ENCODE measurements at regions not wholly inside any gene's neighbourhood (a gene's known extent, or its start where the extent isn't known, plus 50 kb on each side); places are given as distances from the start of the nearest gene placed in this dataset.

DNA sequence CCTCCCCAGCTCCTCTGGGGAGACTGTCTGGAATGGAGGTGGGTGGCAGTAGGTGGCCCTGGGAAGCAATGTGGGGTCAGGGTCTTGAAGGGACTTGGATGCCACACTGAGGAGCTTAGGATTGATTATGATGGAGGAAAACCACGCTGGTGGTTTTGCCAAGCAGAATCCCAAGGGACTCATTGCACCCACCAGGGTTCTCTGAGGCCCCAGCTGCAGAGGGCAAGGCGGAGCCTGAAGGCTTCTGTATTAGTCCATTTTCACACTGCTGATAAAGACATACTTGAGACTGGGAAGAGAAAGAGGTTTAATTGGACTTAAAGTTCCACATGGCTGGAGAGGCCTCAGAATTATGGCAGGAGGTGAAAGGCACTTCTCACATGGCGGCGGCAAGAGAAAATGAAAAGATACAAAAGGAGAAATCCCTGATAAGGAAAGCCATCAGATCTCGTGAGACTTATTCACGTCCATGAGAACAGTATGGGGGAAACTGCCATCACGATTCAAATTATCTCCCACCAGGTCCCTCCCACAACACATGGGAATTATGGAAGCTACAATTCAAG, 87.2 kb upstream of the YWHAQ start:
- Histone ChIP-seq H3K4me3 (replicated peaks in 1 of 3; ENCODE audit: low read depth in 2 of 3, low read length in 3 of 3) (no peak overlapping the region), H3K9me3 (replicated peaks in 1 of 2; ENCODE audit: control insufficient read depth in 1 of 2, insufficient read depth in 1 of 2, low read length in 2 of 2) (no peaks in the 10 kb centered on the region), H3K9ac (ENCODE audit: insufficient read depth, low read length, poor library complexity, severe bottlenecking) (no peak overlapping the region), H3K27ac (ENCODE audit: low read depth in 1 of 2, low read length in 2 of 2) (no peak overlapping the region), H3K79me2 (ENCODE audit: insufficient read depth, low read length) (no peaks in the 10 kb centered on the region), H3K4me2 (replicated peaks; ENCODE audit: extremely low read depth, low read length, poor library complexity, severe bottlenecking) (no peak overlapping the region), H4K20me1 (ENCODE audit: insufficient read depth, low read length) (no peaks in the 10 kb centered on the region), H3K36me3 (replicated peaks in 1 of 2; ENCODE audit: control insufficient read depth in 1 of 2, insufficient read depth in 2 of 2, low read length in 2 of 2) (no peaks in the 10 kb centered on the region), H2AFZ (ENCODE audit: insufficient read depth, low read depth, low read length, poor library complexity, severe bottlenecking) (no peak overlapping the region), H3K27me3 (ENCODE audit: control insufficient read depth in 2 of 2, insufficient read depth in 2 of 2, low read length in 2 of 2) (no peaks in the 10 kb centered on the region), H3K4me1 (ENCODE audit: control insufficient read depth in 1 of 2, insufficient read depth in 2 of 2, low read length in 2 of 2) (no peaks in the 10 kb centered on the region)
- Mint-ChIP-seq H3K9me3 (no peaks in the 10 kb centered on the region), H3K4me1 (peaks cover 5% of the 10 kb centered on the region), H3K4me3 (no peak overlapping the region), H3K27ac (no peak overlapping the region), H3K36me3 (no peaks in the 10 kb centered on the region), H3K27me3 (ENCODE audit: low read depth in 3 of 3) (peaks cover 0 to 4% (median 2%) of the 10 kb centered on the region in 3 donors)
- intact Hi-C loops (cut with micrococcal nuclease), result no loop called here
- 88% methylated on average over 2 of the region's 7 CpGs for WGBS (ENCODE audit: insufficient coverage)
- DNase-seq, result no peak
- TF ChIP-seq, protein P1, sequence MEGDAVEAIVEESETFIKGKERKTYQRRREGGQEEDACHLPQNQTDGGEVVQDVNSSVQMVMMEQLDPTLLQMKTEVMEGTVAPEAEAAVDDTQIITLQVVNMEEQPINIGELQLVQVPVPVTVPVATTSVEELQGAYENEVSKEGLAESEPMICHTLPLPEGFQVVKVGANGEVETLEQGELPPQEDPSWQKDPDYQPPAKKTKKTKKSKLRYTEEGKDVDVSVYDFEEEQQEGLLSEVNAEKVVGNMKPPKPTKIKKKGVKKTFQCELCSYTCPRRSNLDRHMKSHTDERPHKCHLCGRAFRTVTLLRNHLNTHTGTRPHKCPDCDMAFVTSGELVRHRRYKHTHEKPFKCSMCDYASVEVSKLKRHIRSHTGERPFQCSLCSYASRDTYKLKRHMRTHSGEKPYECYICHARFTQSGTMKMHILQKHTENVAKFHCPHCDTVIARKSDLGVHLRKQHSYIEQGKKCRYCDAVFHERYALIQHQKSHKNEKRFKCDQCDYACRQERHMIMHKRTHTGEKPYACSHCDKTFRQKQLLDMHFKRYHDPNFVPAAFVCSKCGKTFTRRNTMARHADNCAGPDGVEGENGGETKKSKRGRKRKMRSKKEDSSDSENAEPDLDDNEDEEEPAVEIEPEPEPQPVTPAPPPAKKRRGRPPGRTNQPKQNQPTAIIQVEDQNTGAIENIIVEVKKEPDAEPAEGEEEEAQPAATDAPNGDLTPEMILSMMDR (IDR thresholded peaks at IDR 0.05), result no peak

DNA sequence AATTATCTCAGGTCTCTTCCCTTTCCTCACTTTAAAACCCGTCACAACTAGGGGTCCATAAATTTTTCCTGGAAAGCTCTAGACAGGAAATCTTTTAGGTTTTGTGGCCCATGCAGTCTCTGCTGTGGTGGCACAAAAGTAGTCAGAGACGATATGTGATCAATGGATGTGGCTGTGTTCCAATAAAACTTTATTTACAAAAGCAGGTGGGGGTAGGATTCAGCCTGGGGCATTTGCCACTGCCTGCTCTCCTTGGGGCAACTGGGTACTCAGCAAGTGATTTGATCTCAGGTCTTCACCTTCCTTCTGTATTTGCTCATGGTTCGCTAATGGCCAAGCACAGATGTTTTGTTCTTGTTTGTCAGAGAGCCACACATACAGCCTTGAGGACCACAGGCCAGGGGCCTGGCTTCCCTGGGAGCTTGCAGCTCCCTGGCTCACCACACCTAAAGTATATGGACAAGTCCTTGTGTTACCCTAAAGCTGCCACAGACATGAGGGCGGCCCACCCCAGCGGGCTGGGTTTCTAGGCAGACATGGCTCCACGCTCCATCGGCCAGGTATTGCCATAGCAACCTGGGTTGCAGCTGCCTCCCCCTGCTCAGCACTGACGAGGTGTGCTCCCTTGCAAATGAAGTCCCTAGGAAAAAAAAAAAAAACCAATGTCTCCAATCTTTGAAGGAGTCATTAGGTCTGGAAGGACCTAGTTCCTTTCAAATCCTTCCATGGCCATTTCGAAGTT, 89.7 kb upstream of the YWHAQ start:
- no peaks in the 10 kb centered on the region for H3K36me3 Mint-ChIP-seq
- no peaks in the 10 kb centered on the region for H4K20me1 ChIP-seq (ENCODE audit: insufficient read depth, low read length)
- no peaks in the 10 kb centered on the region for H3K27me3 ChIP-seq (ENCODE audit: control insufficient read depth in 2 of 2, insufficient read depth in 2 of 2, low read length in 2 of 2)
- peak overlapping the region in 1 of 7 donors; percentile 17 for H3K27ac Mint-ChIP-seq
- peaks cover 5% of the 10 kb centered on the region for H3K4me1 Mint-ChIP-seq
- DNase-seq, result no peak
- no peaks in the 10 kb centered on the region for H3K4me1 ChIP-seq (ENCODE audit: control insufficient read depth in 1 of 2, insufficient read depth in 2 of 2, low read length in 2 of 2)
- H3K79me2 ChIP-seq (ENCODE audit: insufficient read depth, low read length), result no peaks in the 10 kb centered on the region
- H3K9me3 Mint-ChIP-seq, result no peaks in the 10 kb centered on the region
- H3K4me2 ChIP-seq (replicated peaks; ENCODE audit: extremely low read depth, low read length, poor library complexity, severe bottlenecking), result no peak overlapping the region
- WGBS (ENCODE audit: insufficient coverage), result 93% methylated on average over 7 of the region's 9 CpGs
- TF ChIP-seq, protein P1 (IDR thresholded peaks at IDR 0.05), result no peak
- H3K4me3 ChIP-seq (replicated peaks in 1 of 3; ENCODE audit: low read depth in 2 of 3, low read length in 3 of 3), result no peak overlapping the region
- H2AFZ ChIP-seq (ENCODE audit: insufficient read depth, low read depth, low read length, poor library complexity, severe bottlenecking), result no peak overlapping the region
- H3K36me3 ChIP-seq (replicated peaks in 1 of 2; ENCODE audit: control insufficient read depth in 1 of 2, insufficient read depth in 2 of 2, low read length in 2 of 2), result no peaks in the 10 kb centered on the region
- H3K27me3 Mint-ChIP-seq (ENCODE audit: low read depth in 3 of 3), result peaks cover 0 to 1% (median 0%) of the 10 kb centered on the region in 3 donors
- H3K9ac ChIP-seq (ENCODE audit: insufficient read depth, low read length, poor library complexity, severe bottlenecking), result no peak overlapping the region
- no peak overlapping the region for H3K4me3 Mint-ChIP-seq
- intact Hi-C loops (cut with micrococcal nuclease), result no loop called here
- H3K27ac ChIP-seq (ENCODE audit: low read depth in 1 of 2, low read length in 2 of 2), result no peak overlapping the region
- H3K9me3 ChIP-seq (replicated peaks in 1 of 2; ENCODE audit: control insufficient read depth in 1 of 2, insufficient read depth in 1 of 2, low read length in 2 of 2), result no peaks in the 10 kb centered on the region
